Astrocyte (in vitro differentiated cells and primary cell): ENCODE measurements at regions not wholly inside any gene's neighbourhood (a gene's known extent, or its start where the extent isn't known, plus 50 kb on each side); places are given as distances from the start of the nearest gene placed in this dataset.

Experiments
- CTCF ChIP-seq: IDR thresholded peaks from 2 replicates; pipeline ENCODE4 v1.5.1; 2011; ENCODE audit warnings: low read depth, mild to moderate bottlenecking, inconsistent platforms, low read length, moderate library complexity; ENCODE audit not compliant: insufficient read depth
- EZH2 ChIP-seq: IDR thresholded peaks from 2 replicates; pipeline ENCODE4 v1.6.1; 2012; ENCODE audit warnings: mild to moderate bottlenecking, low read length, inconsistent platforms; ENCODE audit not compliant: insufficient read depth

GRCh38 chr4:137420901-137421396 is 111.3 kb downstream of the PCDH18 start:
- TF ChIP-seq CTCF (no peak), EZH2 (no peak)
